GM12878 (cell line): ENCODE measurements at regions not wholly inside any gene's neighbourhood (a gene's known extent, or its start where the extent isn't known, plus 50 kb on each side); places are given as distances from the start of the nearest gene placed in this dataset.

Experiments used
- ATAC-seq: fragments of 200-7000 bp; cut with Tn5 transposase; 3 replicates; pipeline ENCODE4 v1.9.1; 2020; ENCODE audit warnings: mild to moderate bottlenecking, moderate library complexity
- BruUV-seq: library from RNA; stranded (reverse); fragments of 400-500 nt; replicated peaks from 2 replicates; lab custom pipeline; 2021; lab: Mats Ljungman, UMichigan
- CTCF ChIA-PET: fragments of 300-600 bp; sonication (Branson Sonifier 250); formaldehyde crosslinking; extraction: SDS; loops from one replicate; lab custom pipeline; 2021; ENCODE audit warnings: inconsistent platforms; lab: Yijun Ruan, JAX
- POLR2A ChIA-PET: fragments of 350-600 bp; formaldehyde crosslinking; extraction: SDS; loops from one replicate; lab custom pipeline; 2021; ENCODE audit warnings: inconsistent platforms; lab: Charles Lee
- RAD21 ChIA-PET: fragments of 300-600 bp; sonication (Branson Sonifier 250); formaldehyde crosslinking; loops from one replicate; lab custom pipeline; 2023; ENCODE audit warnings: antibody characterized with exemption; ENCODE audit not compliant: unreplicated experiment; lab: Charles Lee
- SMC1A ChIA-PET: fragments of 300-600 bp; sonication (Branson Sonifier 250); formaldehyde crosslinking; loops from one replicate; lab custom pipeline; 2023; ENCODE audit not compliant: unreplicated experiment, uncharacterized antibody; lab: Charles Lee
- DNase-seq: peaks from one replicate; pipeline ENCODE4 v3.0.0-alpha.2; 2011; ENCODE audit warnings: low read depth, low spot score
- FAIRE-seq: peaks from 3 replicates; lab custom pipeline; 2011; peaks lifted over from hg19 to GRCh38; lab: Jason Lieb, UNC
- H2AFZ ChIP-seq: 2 replicates; pipeline ENCODE4 v1.6.0; 2011; ENCODE audit warnings: low read depth, low read length, control low read depth; ENCODE audit not compliant: control insufficient read depth
- H3K27ac ChIP-seq: 2 replicates; pipeline ENCODE4 v1.5.1; 2011; ENCODE audit warnings: control low read depth; ENCODE audit not compliant: control insufficient read depth, insufficient read depth
- H3K27me3 ChIP-seq, 2 experiments: replicated peaks in 1 of 2; 2 replicates each; pipeline versions ENCODE4 v1.6.0 to v1.6.1; 2011; ENCODE audit warnings: low read length in 1 of 2; ENCODE audit not compliant: control insufficient read depth in 2 of 2, insufficient read depth in 2 of 2
- H3K36me3 ChIP-seq, 2 experiments: 2 replicates each; pipeline ENCODE4 v1.5.1; 2011; ENCODE audit warnings: low read length in 1 of 2; ENCODE audit not compliant: control insufficient read depth in 2 of 2, insufficient read depth in 2 of 2
- H3K4me1 ChIP-seq: 2 replicates; pipeline ENCODE4 v1.6.1; 2011; ENCODE audit warnings: mild to moderate bottlenecking, low read length, moderate library complexity, mixed read lengths; ENCODE audit not compliant: control insufficient read depth, insufficient read depth
- H3K4me2 ChIP-seq: 2 replicates; pipeline ENCODE4 v1.6.0; 2011; ENCODE audit warnings: control low read depth; ENCODE audit not compliant: control insufficient read depth, insufficient read depth
- H3K4me3 ChIP-seq: fragments of 200-600 bp; sonication (generic); 2 replicates; pipeline ENCODE4 v1.5.1; 2016
- H3K79me2 ChIP-seq: 2 replicates; pipeline ENCODE4 v1.6.0; 2011; ENCODE audit warnings: low read length; ENCODE audit not compliant: control insufficient read depth, insufficient read depth
- H3K9ac ChIP-seq: 2 replicates; pipeline ENCODE4 v1.8.0; 2011; ENCODE audit warnings: low read length, control low read depth, mixed read lengths; ENCODE audit not compliant: control insufficient read depth, insufficient read depth
- H3K9me3 ChIP-seq: replicated peaks from 3 replicates; pipeline ENCODE4 v1.5.1; 2011; ENCODE audit warnings: mild to moderate bottlenecking, low read length; ENCODE audit not compliant: control insufficient read depth, insufficient read depth
- H4K20me1 ChIP-seq: 2 replicates; pipeline ENCODE4 v1.6.0; 2011; ENCODE audit not compliant: control insufficient read depth, insufficient read depth
- BMI1 ChIP-seq: fragments of 450-650 bp; IDR thresholded peaks from 2 replicates; pipeline ENCODE4 v1.6.1; 2016; ENCODE audit warnings: mild to moderate bottlenecking, moderate library complexity, borderline replicate concordance
- EED ChIP-seq: sonication (generic); IDR thresholded peaks from 2 replicates; pipeline ENCODE4 v1.6.1; 2016; ENCODE audit warnings: antibody characterized with exemption, low read depth
- EGR1 ChIP-seq, 2 experiments: IDR thresholded peaks; 1 replicate in 1 of 2; 2 replicates in 1 of 2; pipeline ENCODE4 v1.6.1; 2011 to 2012; ENCODE audit warnings: low read depth in 2 of 2, low read length in 2 of 2, borderline replicate concordance in 1 of 2, mild to moderate bottlenecking in 1 of 2, moderate library complexity in 1 of 2
- ESRRA ChIP-seq: IDR thresholded peaks from 2 replicates; pipeline ENCODE4 v1.6.1; 2012; ENCODE audit warnings: mild to moderate bottlenecking, low read length, improper control_type of control experiment
- NR2C1 ChIP-seq: fragments of 450-650 bp; IDR thresholded peaks from 2 replicates; pipeline ENCODE4 v1.6.1; 2017; ENCODE audit warnings: antibody characterized with exemption, mild to moderate bottlenecking, moderate library complexity
- POLR2AphosphoS5 ChIP-seq: IDR thresholded peaks from 2 replicates; pipeline ENCODE4 v1.6.1; 2011; ENCODE audit warnings: mild to moderate bottlenecking, low read length, inconsistent platforms
- RB1 ChIP-seq: fragments of 450-650 bp; formaldehyde crosslinking; IDR thresholded peaks from 2 replicates; pipeline ENCODE4 v1.6.1; 2017; ENCODE audit warnings: mild to moderate bottlenecking, borderline replicate concordance
- RELA ChIP-seq: fragments of 450-650 bp; IDR thresholded peaks from 2 replicates; pipeline ENCODE4 v1.8.0; 2014; ENCODE audit warnings: borderline replicate concordance; ENCODE audit not compliant: partially characterized antibody
- SMAD1 ChIP-seq: fragments of 450-650 bp; IDR thresholded peaks from 2 replicates; pipeline ENCODE4 v1.6.1; 2018; ENCODE audit warnings: mild to moderate bottlenecking, low read depth; ENCODE audit not compliant: partially characterized antibody
- USF1 ChIP-seq: IDR thresholded peaks from 2 replicates; pipeline ENCODE4 v1.6.1; 2011; ENCODE audit warnings: borderline replicate concordance, low read depth, mild to moderate bottlenecking, moderate library complexity, mixed read lengths, low read length; ENCODE audit not compliant: insufficient read depth; ENCODE audit errors: extremely low read length
- ZNF24 ChIP-seq: fragments of 450-650 bp; IDR thresholded peaks from 2 replicates; pipeline ENCODE4 v1.6.1; 2017; ENCODE audit warnings: antibody characterized with exemption, mild to moderate bottlenecking
- ZNF274 ChIP-seq: IDR thresholded peaks from one replicate; pipeline ENCODE4 v1.8.0; 2011; ENCODE audit not compliant: insufficient read length, insufficient read depth
- WGBS: methylation state at CpG from one replicate; pipeline ENCODE4 v1.1.6; 2016; ENCODE audit warnings: low lambda C conversion rate; ENCODE audit not compliant: insufficient replicate concordance, insufficient coverage; ENCODE audit errors: missing lambda C conversion rate; 5-methylcytosine and 5-hydroxymethylcytosine counted together
- in situ Hi-C: fragments of 300-500 bp; cut with MboI; formaldehyde crosslinking; loops from 9 replicates; pipeline ENCODE4 v1.14.3; 2018; ENCODE audit warnings: mixed read lengths
- intact Hi-C: fragments of 100-400 bp; cut with micrococcal nuclease; formaldehyde crosslinking; loops from one replicate; pipeline ENCODE4 v1.14.2; 2022; ENCODE audit not compliant: unreplicated experiment

- ChIA-PET POLR2A (interaction anchor here (0.5 kb wide), 1 partner anchor 62 kb away, joined by 3 read pairs; no protein-coding TSS in a partner anchor), RAD21 (interaction anchor here (1.1 kb wide), 1 partner anchor 97 kb away, joined by 3 read pairs; no protein-coding TSS in a partner anchor), SMC1A (interaction anchor here (0.8 to 1.1 kb wide), 3 partner anchors 9 to 71 kb away, joined by 3 to 8 read pairs (median 3); no protein-coding TSS in a partner anchor), CTCF (interaction anchor here (0.5 kb wide), 1 partner anchor 267 kb away, joined by 3 read pairs; no protein-coding TSS in a partner anchor)
- Histone ChIP-seq H3K4me2 (no peak overlapping the region), H2AFZ (no peak overlapping the region), H3K4me1 (no peaks in the 10 kb centered on the region), H3K79me2 (no peaks in the 10 kb centered on the region), H3K36me3 (no peaks in the 10 kb centered on the region), H3K9ac (no peak overlapping the region), H3K9me3 (peaks cover 4% of the 10 kb centered on the region; the same call in 2 of the 3 replicates), H3K27ac (no peak overlapping the region), H3K4me3 (no peak overlapping the region), H4K20me1 (no peaks in the 10 kb centered on the region), H3K27me3 (no peaks in the 10 kb centered on the region)
- intact Hi-C loops = no loop called here
- in situ Hi-C loops = no loop called here
- FAIRE-seq = no peak
- no peak for ATAC-seq
- WGBS = 76% methylated on average over 10 of the region's 10 CpGs
- TF ChIP-seq RELA = no peak
- TF ChIP-seq RB1 = no peak
- no peak for TF ChIP-seq EED
- no peak for TF ChIP-seq BMI1
- BruUV-seq = no TSS peak
- DNase-seq = no peak
These were observed 74.1 kb upstream of the IRF2BP2 start for GRCh38 chr1:234683861-234684632.

DNA sequence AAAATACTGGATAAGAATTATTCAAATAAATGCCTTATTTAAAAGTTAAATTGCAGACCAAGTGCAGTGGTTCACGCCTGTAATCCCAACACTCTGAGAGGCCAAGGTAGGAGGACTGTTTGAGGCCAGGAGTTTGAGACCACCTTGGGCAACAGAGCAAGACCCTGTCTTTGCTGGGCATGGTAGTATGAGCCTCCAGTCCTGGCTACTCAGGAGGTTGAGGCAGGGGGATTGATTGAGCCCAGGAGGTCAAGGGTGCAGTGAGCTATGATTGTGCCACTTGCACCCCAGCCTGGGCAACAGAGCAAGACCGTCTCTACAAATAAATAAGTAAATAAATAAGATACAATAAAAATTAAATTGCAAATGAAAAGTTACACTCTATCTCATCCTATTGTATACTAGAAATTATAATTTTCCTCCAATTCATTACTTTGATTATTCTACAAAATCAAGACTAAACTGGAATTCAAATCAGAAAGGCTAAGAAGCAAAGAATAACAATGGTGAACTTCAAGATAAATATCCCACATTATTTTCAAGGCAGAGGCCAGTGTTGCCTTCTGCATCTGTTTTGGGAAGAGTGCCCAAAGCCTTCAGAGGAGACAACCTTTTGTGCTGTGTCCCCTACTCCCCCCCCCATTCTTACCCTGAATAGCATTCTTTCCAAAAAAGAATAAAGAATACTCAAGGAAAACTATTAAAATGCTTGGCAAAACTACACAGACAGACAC, 73.3 kb upstream of the IRF2BP2 start:
- in situ Hi-C loops = no loop called here
- TF ChIP-seq NR2C1 = no peak
- no peak for TF ChIP-seq SMAD1
- no peak for TF ChIP-seq ESRRA
- no peak for TF ChIP-seq POLR2AphosphoS5
- TF ChIP-seq ZNF24 = no peak
- TF ChIP-seq ZNF274 = no peak
- no peak for TF ChIP-seq EGR1 (IDR thresholded peaks at IDR 0.05; ENCODE audit: borderline replicate concordance in 1 of 2, low read depth in 2 of 2, low read length in 2 of 2)
- TF ChIP-seq USF1 = no peak
- TF ChIP-seq, all 136 proteins: peak for 0
- intact Hi-C loops = no loop called here
- Histone ChIP-seq H2AFZ (no peak overlapping the region), H3K4me2 (no peak overlapping the region), H3K9me3 (peaks cover 4% of the 10 kb centered on the region; the same call in 2 of the 3 replicates), H3K4me3 (no peak overlapping the region), H3K27ac (no peak overlapping the region), H3K79me2 (no peaks in the 10 kb centered on the region), H3K36me3 (no peaks in the 10 kb centered on the region), H3K9ac (no peak overlapping the region), H3K27me3 (no peaks in the 10 kb centered on the region), H3K4me1 (no peaks in the 10 kb centered on the region), H4K20me1 (no peaks in the 10 kb centered on the region)
- ChIA-PET POLR2A (no interaction called here), CTCF (no interaction called here), RAD21 (no interaction called here), SMC1A (no interaction called here)
- 42% methylated on average over 2 of the region's 2 CpGs for WGBS
- DNase-seq = no peak
- BruUV-seq = no TSS peak
- no peak for FAIRE-seq
- no peak for ATAC-seq
